ENCODE measurements at regions not wholly inside any gene's neighbourhood (a gene's known extent, or its start where the extent isn't known, plus 50 kb on each side); places are given as distances from the start of the nearest gene placed in this dataset.

DNA sequence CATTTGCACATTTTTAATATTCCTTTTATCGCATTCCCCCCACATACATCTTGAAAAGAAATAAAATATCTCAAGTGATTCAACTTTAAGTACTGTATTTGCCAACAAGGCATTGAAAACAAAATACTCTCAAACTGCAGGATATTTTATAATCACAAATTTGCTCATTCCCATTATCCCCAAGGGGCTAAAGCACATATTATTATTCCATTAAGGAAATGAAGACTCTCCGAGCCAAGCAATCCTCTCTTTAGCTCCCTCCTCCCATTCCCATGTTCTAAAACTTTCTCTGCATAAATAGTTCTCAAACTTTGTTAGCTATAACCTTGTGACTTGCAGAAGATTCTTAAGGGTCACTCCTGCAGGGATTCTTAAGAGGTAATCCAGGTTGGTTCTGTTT lies 436.8 kb downstream of the KCNJ2 start:
- no peak for DNase-seq (ENCODE audit: low spot score)
- intact Hi-C loops (cut with DNase I) = no loop called here

DNA sequence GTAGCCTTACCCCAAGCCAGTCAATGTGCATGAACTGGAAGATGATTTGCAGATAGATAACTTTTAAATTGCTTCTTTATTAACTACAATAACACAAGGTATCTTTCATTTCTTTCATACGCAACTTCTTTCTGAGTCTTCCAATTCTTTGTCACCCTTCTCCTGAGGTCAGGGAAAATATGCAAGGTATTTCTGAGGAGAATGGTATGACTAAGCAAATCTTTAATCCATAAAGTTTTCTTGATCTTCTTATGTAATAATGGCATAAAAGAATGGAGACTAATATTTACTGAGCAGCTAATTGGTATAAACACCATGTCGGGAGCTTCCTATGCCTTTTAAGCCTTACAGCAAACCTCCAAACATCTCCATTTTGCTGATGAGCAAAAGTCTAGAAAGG lies 438.9 kb downstream of the KCNJ2 start:
- intact Hi-C loops (cut with DNase I) = no loop called here
- no peak for DNase-seq (ENCODE audit: low spot score)

DNA sequence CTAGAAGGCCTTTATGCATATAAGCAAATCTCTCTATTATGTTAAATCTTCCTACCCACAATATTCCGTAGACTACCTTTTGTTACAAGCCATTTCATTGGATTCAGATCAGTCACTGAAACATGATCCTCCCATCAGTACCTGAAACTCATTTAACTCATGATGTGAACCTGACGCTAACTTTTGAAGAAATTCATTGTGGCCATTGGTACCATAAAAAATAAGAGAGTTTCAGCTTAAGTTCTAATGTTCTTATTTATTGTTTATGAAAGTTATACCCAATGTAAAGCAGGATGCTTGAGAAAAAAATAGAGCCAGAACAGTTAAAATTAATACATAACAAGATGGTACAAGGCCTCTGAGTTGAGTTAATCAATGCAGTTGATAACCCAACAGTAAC lies 439.6 kb downstream of the KCNJ2 start:
- intact Hi-C loops (cut with DNase I) = no loop called here
- DNase-seq (ENCODE audit: low spot score) = no peak

DNA sequence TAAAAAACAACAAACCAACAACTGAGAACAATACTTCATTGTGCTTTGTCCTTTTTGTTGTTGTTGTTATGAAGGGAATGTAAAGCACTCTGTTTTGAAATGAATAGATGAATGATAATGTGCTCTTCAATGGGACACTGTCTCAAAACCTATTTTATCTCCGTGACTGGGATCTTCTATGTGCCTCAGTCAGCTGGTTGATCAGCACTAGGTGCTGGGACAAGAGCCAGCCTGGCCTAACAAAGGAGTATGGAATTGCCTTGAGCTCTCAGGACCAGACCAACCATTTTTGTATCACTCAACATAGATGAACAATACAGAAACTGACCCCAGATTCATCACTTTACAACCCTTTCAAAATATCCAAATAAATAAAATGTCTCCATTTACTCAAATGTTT lies 440.2 kb downstream of the KCNJ2 start:
- DNase-seq (ENCODE audit: low spot score) = no peak
- intact Hi-C loops (cut with DNase I) = no loop called here

DNA sequence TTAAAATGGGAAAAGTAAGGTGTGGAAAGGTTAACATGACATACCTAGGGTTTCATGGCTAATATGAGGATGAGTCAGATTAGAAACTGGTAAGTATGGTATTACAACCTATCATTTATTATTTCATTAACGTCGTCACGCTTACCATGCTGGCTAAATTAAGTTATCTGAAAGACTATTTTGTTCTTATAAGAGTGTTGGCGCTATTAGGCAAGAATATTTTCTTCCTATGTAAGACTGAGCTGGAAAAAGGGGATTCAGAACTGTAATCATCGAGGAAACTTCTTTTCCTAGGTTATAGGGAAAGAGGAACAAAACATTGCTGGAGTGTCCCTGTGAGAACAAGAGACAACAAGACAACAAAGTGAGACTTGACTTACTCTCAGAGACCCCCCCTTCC lies 440.8 kb downstream of the KCNJ2 start:
- intact Hi-C loops (cut with DNase I) = no loop called here
- no peak for DNase-seq (ENCODE audit: low spot score)

DNA sequence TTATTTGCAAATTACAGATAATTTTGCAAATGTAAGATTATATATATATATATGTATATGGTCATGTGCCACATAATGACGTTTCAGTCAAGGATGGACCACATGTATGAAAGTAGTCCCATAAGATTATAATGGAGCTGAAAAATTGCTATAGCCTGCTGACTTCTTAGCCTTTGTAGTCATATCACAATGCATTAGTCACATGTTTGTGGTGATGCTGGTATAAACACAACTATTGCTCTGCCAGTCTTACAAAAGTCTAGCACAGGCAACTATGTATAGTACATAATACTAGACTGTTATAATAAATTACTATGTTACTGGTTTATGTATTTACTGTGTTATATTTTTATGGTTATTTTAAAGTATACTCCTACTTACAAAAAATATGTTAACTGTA lies 444.3 kb downstream of the KCNJ2 start:
- intact Hi-C loops (cut with DNase I) = no loop called here
- DNase-seq (ENCODE audit: low spot score) = no peak

DNA sequence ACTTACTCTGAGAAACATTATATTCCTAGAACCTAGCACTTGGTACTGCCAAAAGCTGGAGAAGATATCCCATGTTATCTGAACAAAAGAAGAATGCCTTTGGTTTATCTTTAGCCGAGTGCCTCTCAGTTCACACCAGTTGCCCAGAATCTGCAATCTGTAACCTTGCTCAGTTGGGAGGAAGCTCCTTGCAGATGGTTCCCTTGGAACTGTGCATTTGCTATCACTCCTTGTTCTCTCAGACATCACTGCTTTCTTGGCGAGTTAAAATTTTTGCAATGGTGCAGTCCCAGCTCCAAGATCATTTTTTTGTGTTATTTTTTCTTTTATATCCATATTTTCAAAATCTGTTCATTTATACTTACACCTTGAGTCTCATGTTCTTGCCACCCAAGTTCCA lies 446.5 kb downstream of the KCNJ2 start:
- DNase-seq (ENCODE audit: low spot score) = no peak
- intact Hi-C loops (cut with DNase I) = no loop called here

DNA sequence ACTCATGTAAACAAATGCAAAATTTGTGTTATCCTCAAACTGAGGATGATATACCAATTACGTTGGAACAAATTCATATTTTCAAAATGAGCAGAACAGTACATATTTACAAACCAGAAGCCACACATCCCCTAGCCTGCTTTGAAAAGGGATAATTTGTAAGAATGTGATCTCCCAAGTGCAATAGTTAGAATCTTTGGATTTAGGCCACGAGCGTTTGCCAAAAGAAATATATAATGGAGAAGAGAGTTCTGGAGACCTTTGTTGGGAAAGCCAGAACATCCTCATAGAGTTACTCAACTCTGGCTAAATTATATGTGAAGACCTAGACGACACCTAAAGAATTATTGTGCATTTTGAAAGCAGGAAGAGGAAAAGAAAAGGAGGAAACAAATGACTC lies 449.3 kb downstream of the KCNJ2 start:
- DNase-seq (ENCODE audit: low spot score) = no peak
- intact Hi-C loops (cut with DNase I) = no loop called here

DNA sequence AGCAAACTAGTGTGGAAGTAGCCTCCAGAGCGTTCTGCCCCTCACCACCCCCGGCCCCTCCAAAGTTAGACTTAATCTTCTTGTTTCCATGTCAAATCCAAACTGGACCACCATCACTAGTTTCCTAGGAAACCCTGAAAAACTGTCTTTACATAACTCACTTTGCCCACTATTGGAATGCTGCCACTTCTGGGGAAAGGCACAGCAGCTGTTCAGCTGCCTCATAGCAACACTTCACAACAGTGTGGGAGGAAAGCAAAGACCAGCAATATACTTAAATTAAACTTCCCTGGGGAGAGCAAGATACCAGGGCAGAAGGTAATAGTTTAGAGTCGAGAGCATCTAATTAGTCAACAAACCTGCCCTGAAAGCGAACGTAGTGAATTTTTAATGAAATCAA lies 452.2 kb downstream of the KCNJ2 start:
- no peak for DNase-seq (ENCODE audit: low spot score)
- intact Hi-C loops (cut with DNase I) = no loop called here

DNA sequence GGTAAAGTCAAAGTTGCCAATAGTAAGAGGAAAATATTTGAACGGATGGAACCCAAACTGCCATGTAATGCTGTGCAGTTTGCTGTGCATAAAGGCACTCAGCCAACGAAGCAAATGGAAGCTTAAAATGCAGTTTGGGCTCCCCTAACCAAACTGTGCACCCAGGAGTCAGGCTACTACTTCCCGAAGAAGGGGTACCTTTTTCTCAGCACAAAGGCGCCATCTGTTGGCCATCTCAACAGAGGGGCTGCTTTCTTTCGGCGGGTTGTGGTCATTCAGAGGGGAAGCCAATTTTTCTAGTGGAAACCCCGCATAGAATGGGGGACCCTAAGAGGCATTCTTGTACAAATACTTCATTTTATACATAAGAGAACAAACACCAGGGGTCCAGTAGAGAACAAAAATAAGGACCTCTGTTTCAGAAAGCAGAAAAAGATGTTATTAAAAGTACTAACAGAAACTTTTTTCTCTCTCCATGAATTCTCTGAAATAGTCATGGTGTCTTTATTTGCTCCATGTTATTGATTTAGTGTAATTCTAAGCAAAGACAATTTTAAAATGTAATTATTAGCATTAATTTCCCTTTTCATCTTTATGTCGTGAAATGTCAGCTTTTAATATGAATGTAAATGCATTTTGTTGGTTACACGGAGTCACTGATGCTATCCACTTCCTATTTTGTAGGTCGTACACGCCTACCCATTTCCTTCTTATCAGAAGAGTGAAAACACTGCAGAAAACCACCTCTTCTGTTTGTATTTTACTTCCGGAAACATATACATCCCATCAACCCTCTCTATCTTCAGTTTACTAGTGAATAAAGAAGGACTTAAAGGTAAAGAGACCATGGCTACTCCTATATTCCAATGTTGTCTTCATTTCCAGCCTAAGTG lies 453.3 kb downstream of the KCNJ2 start:
- DNase-seq (ENCODE audit: low spot score) = no peak
- intact Hi-C loops (cut with DNase I) = no loop called here

DNA sequence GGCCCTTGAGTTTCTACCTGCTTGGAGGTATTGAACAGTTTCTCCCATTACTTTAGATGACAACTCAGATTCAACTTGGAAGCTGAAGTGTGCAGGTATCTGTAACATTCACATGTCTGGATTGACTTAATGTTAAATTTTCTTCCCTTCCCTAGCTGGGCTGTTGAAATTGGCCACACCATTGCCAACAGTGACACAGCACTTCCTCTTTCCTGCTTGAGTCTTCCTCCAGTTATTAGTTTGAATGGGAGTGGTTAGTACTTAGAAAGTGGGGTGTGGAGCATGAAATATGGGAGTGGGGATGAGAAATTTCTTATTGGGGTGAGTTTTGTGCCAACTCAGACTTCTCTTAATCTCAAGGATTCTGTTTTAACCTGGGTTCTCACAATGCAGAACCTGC lies 454.9 kb downstream of the KCNJ2 start:
- DNase-seq (ENCODE audit: low spot score) = no peak
- intact Hi-C loops (cut with DNase I) = no loop called here

DNA sequence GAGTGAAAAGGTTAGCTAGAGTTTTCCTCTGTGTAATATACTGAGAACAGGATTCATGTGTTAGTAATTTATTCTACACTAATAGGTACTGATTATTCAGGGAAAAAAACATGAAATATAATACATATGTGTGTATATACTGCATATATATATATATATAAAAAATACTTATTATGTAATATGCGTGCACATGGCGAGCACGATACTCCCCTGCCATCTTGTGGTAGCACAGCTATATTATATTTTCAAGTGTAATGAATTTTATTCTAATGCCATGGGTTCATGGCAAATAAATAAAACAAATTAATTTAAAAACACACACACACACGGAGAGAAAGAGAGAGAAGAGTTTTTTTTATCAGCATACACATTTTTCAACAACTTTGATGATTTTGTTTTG lies 460.6 kb downstream of the KCNJ2 start:
- DNase-seq (ENCODE audit: low spot score) = no peak
- intact Hi-C loops (cut with DNase I) = loop anchor here in 1 of 2 donors (10.0 kb wide), 1 partner anchor 1915 kb away; no protein-coding TSS in a partner anchor

DNA sequence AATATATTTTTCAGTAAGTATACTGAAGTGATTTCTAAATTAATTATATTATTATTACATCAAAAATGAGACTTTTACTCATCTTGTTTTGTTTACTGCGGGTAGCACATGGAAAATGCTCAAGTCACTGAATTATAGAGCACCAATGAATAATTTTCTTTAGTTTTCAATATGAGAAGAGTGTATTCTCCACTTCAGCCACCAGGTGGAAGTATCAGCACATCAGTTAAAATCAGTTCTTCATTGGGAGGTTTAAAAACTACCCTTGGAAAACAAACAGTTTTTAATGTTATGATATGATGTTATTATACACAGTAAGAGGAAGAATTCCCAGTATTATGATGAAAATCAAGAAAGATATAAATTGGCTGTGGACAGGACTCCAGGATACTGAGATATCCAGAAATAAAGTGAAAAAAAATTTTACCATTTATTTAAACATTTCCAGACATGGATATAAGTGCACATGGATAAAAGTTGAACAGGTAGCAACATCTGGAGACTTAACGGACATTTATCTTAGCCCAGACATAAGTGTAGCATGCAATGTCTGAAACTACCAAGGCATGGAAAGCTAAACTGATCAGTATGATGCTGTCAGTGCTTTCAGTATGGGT lies 467.3 kb downstream of the KCNJ2 start:
- intact Hi-C loops (cut with DNase I) = loop anchor here in 1 of 2 donors (10.0 kb wide), 1 partner anchor 1908 kb away; no protein-coding TSS in a partner anchor
- DNase-seq (ENCODE audit: low spot score) = no peak

DNA sequence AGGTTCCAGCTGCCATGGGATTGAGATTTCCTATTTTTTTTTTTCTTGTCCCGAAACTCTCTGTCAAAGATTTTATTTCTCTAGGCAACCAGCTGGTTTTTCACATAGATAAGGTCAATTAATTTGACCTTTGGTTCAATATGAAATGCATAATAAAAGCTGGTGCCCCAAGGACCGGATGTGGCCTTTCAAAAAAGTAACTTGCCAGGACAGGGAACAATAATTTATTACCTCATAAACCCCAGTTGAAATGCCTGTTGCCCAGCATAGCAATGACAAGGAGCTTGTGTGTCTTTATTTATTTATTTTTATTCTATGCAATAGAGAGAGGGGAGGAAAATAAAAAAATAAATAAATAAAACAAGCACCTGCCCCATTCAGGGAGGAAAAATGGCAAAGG lies 472.7 kb downstream of the KCNJ2 start:
- intact Hi-C loops (cut with DNase I) = no loop called here

DNA sequence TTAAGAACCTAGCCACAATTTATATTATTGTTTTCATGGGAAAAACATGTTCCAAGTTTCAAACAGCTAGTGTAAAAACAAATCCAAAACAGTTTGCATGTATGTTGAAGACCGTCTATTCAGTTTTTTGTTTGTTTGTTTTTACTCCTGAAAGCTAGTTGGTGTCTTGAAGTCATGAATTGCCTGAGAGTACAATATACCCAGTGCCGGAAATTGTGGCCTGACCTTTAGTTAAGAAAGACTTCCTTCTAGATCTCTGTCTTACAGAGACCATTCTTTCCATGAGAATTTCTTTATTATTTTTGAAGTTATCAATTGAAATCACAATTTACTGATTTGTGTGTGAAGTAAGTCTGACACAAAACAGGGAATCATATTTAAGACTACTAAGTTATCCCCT lies 474.8 kb downstream of the KCNJ2 start:
- intact Hi-C loops (cut with DNase I) = no loop called here
- no peak for DNase-seq (ENCODE audit: low spot score)

More for the DNA sequence above, 472.7 kb downstream of the KCNJ2 start:
- no peak for DNase-seq (ENCODE audit: low spot score)

DNA sequence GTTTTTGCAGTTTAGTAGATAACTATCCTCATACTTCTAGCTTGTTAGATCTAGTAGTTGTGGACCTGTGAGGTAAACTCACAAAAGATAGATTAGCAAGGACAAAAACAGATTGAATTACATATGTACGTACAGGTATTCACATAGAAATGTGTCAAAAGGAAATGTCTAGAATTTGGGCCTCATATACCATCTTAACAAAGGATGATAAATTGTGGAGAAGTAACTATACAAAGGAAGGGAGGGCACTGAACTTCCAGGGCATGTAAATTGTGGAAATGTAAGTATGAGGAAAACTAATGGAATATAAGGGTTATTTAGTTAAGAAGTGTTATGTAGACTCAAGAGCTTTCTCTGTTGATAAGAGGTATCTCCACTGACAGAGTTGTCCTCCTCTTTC lies 477.3 kb downstream of the KCNJ2 start:
- DNase-seq (ENCODE audit: low spot score) = no peak
- intact Hi-C loops (cut with DNase I) = no loop called here

DNA sequence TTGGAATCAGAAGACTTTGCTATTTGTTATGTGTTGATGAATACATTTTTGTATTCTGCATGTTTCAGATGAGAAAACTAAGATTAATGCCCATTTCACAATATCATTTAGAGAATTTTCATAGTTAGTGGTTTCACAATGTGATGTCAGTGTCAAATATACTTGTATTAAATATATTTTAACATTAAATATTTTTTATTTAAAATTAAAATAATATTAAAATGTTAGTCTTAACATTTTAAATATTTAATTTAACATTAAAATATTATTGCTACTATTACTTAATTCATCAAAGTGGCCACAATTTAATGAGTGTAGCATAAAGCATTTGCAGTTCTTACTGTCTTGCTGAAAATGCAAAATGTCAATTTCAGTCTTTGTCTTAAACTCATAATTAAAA lies 478.8 kb downstream of the KCNJ2 start:
- intact Hi-C loops (cut with DNase I) = no loop called here
- DNase-seq (ENCODE audit: low spot score) = no peak

DNA sequence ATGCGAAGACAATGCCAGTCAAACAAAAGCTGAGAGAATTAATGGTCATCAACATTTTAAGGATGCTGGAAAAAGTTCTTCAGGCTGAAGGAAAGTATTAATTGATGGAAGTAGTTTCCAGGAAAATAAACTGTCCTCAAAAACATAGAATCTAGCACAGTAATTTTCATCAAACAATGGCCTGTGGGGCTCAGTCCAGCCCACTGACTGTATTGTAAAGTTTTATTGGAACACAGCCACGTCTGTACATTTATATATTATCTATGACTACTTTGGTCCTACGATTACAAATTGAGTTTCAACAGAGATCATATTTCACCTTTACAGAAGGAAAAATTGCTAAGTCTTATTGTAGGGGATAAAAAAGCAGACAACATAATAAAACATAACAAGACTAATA lies 484.5 kb downstream of the KCNJ2 start:
- intact Hi-C loops (cut with DNase I) = no loop called here
- no peak for DNase-seq (ENCODE audit: low spot score)

DNA sequence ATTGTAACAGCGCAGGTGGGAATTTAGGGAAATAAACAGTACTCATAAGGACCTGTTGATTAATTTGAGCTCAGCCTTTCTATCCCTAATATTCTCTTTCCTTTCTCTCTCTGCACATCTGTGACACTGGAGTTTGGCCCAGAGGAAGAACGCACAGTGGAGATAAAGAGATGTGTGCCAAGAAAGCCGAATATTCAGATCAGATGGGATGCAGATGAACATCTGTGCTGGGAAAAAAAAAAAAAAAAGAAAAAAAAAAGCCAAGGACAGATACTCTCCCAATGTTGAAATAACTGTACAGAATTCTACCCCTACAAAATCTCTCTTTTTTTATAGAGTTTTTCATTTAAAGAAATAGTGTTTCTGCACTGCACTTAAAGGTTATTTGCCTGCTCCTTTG lies 485.4 kb downstream of the KCNJ2 start:
- intact Hi-C loops (cut with DNase I) = no loop called here
- DNase-seq (ENCODE audit: low spot score) = no peak

DNA sequence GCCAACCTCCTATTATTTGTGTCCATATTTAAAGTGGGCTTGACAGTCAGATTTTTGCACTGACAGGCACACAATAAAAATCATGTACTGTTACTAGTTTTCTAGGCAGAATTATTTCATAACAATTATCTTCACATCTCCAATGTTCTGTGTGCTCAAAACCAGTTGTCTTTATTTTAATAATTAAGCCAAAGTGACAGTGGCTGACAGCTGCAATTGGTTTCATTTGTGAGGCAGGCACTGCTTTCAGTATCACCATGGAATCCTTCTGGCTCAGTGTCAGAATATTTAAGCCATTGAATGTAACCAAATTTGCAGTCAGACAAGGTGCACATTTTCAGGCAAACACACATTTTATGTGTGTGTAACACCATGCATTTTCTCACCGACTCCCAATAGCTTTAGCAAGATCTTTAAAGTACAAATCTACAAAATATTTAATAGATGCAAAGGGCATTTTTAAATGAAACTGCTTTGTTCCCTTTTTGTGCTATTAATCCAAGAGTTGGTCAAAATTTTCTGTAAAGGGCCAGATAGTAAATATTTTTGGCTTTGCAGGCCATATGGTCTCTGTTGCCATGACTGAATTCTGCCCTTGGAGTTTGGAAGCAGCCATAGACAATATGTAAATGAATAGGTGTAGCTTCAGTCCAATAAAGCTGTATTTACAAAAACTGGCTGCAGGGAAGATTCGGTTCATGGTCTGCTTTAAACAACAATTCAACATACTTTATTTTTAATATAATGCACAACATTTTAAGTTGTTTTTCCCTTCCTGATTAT lies 486.0 kb downstream of the KCNJ2 start:
- intact Hi-C loops (cut with DNase I) = no loop called here
- DNase-seq (ENCODE audit: low spot score) = no peak

Data from posterior vena cava (tissue), 2 donors.